HEK293T (cell line): ENCODE measurements at regions not wholly inside any gene's neighbourhood (a gene's known extent, or its start where the extent isn't known, plus 50 kb on each side); places are given as distances from the start of the nearest gene placed in this dataset.

Experiments used
- BHLHE40 ChIP-seq: fragments of 450-650 bp; IDR thresholded peaks from 2 replicates; pipeline ENCODE4 v1.6.1; 2016; ENCODE audit warnings: mild to moderate bottlenecking, moderate library complexity, borderline replicate concordance
- CTBP1 ChIP-seq: fragments of 450-650 bp; IDR thresholded peaks from 2 replicates; pipeline ENCODE4 v1.6.1; 2016; ENCODE audit warnings: borderline replicate concordance
- ELF4 ChIP-seq: fragments of 450-650 bp; IDR thresholded peaks from 2 replicates; pipeline ENCODE4 v1.6.1; 2017; ENCODE audit warnings: antibody characterized with exemption
- FOXA1 ChIP-seq: fragments of 450-650 bp; IDR thresholded peaks from 2 replicates; pipeline ENCODE4 v1.6.1; 2016; ENCODE audit warnings: mild to moderate bottlenecking
- FOXM1 ChIP-seq: fragments of 450-650 bp; IDR thresholded peaks from 2 replicates; pipeline ENCODE4 v1.6.1; 2017; ENCODE audit warnings: mild to moderate bottlenecking, borderline replicate concordance
- HDGF ChIP-seq: fragments of 450-650 bp; IDR thresholded peaks from 2 replicates; pipeline ENCODE4 v1.6.1; 2017; ENCODE audit warnings: antibody characterized with exemption, borderline replicate concordance
- L3MBTL2 ChIP-seq: fragments of 450-650 bp; conservative IDR thresholded peaks from 2 replicates; pipeline ENCODE4 v1.6.1; 2016; ENCODE audit warnings: mild to moderate bottlenecking
- LEF1 ChIP-seq: fragments of 450-650 bp; IDR thresholded peaks from 2 replicates; pipeline ENCODE4 v1.6.1; 2017; ENCODE audit warnings: mild to moderate bottlenecking, borderline replicate concordance
- NFRKB ChIP-seq: fragments of 450-650 bp; IDR thresholded peaks from 2 replicates; pipeline ENCODE4 v1.6.1; 2016; ENCODE audit warnings: mild to moderate bottlenecking, moderate library complexity
- SP1 ChIP-seq: fragments of 450-650 bp; IDR thresholded peaks from 2 replicates; pipeline ENCODE4 v1.6.1; 2017
- SUZ12 ChIP-seq: fragments of 450-650 bp; IDR thresholded peaks from 2 replicates; pipeline ENCODE4 v1.6.1; 2016; ENCODE audit warnings: mild to moderate bottlenecking
- TARDBP ChIP-seq: fragments of 450-650 bp; IDR thresholded peaks from 2 replicates; pipeline ENCODE4 v1.6.1; 2016
- TF ChIP-seq, protein P1 (sequence below): fragments of 450-650 bp; IDR thresholded peaks from 2 replicates; pipeline ENCODE4 v1.6.1; 2016

DNA sequence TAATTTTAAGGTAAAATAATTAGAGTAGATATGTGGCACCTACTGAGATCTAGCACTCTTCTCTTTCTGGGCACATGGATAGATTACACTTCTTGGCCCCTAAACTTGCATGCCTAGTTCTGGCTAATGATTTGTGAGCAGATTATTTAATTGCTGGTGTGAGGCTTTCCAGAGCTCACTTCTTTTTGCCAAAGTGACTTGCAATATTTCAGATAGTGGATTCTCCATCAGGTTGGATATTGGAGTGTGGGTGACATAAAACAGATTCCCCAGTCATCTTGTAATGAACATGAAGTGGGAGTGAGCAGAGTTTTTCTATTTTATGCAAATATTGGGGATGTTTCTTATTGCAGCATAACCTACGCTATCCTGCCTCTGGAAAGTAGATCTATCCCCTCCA, 247.9 kb downstream of the KLF5 start:
- TF ChIP-seq BHLHE40, result no peak
- TF ChIP-seq, protein P1, sequence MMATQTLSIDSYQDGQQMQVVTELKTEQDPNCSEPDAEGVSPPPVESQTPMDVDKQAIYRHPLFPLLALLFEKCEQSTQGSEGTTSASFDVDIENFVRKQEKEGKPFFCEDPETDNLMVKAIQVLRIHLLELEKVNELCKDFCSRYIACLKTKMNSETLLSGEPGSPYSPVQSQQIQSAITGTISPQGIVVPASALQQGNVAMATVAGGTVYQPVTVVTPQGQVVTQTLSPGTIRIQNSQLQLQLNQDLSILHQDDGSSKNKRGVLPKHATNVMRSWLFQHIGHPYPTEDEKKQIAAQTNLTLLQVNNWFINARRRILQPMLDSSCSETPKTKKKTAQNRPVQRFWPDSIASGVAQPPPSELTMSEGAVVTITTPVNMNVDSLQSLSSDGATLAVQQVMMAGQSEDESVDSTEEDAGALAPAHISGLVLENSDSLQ, result no peak
- no peak for TF ChIP-seq NFRKB
- no peak for TF ChIP-seq FOXM1
- TF ChIP-seq FOXA1, result no peak
- TF ChIP-seq ELF4, result no peak
- no peak for TF ChIP-seq SUZ12
- TF ChIP-seq CTBP1, result no peak
- TF ChIP-seq SP1, result no peak
- TF ChIP-seq LEF1, result no peak
- TF ChIP-seq TARDBP, result no peak
- TF ChIP-seq HDGF, result no peak
- no peak for TF ChIP-seq L3MBTL2
